ENCODE measurements at regions not wholly inside any gene's neighbourhood (a gene's known extent, or its start where the extent isn't known, plus 50 kb on each side); places are given as distances from the start of the nearest gene placed in this dataset.

DNA sequence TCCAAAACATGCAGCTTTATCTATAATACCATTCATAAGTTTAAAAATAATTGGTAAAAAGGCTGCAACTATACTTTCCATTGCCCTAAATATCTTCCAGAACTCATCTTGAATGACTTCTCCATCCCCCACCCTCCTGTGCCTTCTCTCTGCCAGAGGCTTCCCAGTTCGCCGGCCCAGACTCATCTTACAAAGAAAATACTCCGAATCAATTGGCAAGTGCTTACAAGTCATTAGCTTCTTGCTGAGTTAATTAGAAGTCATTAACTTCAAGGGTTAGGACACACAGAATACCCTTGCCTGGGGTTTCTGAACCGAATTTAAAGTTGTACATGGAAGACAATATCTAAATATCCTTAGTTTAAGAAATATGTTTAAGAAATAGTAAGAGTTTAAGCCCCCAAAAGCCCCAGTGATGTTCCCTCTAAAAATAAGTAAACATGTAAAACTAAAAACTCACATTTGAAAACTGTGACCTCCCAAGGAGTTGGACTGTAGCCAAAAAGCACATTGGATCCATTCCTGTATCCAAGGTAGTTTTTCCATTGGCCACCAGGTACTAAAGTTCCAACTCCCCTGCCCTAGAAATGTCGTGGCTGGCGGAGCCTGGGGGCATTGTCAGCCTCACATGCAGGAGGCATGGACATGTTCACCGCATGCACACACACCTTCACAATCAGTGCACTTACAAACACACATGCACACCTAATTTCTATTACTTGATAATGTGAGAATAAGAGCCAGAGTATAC lies 535.2 kb upstream of the FAT1 start:
- H3K4me3 ChIP-seq (ENCODE audit: low read length): no peak overlapping the region
- H3K36me3 ChIP-seq (ENCODE audit: insufficient read depth, low read depth, low read length): no peaks in the 10 kb centered on the region
- H3K27ac ChIP-seq (ENCODE audit: low read length): no peak overlapping the region
- no peak overlapping the region for H3K9ac ChIP-seq (ENCODE audit: low read depth, low read length)
- H3K9me3 ChIP-seq (ENCODE audit: insufficient read depth, low read depth, low read length): no peaks in the 10 kb centered on the region
- peaks cover 7% of the 10 kb centered on the region; the same call in 1 of the 2 replicates for H3K4me1 ChIP-seq (ENCODE audit: insufficient read depth, low read length)
- no peaks in the 10 kb centered on the region for H3K27me3 ChIP-seq (ENCODE audit: insufficient read depth, low read length)

GRCh38 chr4:187268940-187269339 lies 545.3 kb upstream of the FAT1 start:
- H3K27ac ChIP-seq (ENCODE audit: low read length): no peak overlapping the region
- H3K27me3 ChIP-seq (ENCODE audit: insufficient read depth, low read length): no peaks in the 10 kb centered on the region
- H3K9ac ChIP-seq (ENCODE audit: low read depth, low read length): no peak overlapping the region
- no peaks in the 10 kb centered on the region for H3K4me1 ChIP-seq (ENCODE audit: insufficient read depth, low read length)
- H3K36me3 ChIP-seq (ENCODE audit: insufficient read depth, low read depth, low read length): no peaks in the 10 kb centered on the region
- no peaks in the 10 kb centered on the region for H3K9me3 ChIP-seq (ENCODE audit: insufficient read depth, low read depth, low read length)
- no peak overlapping the region for H3K4me3 ChIP-seq (ENCODE audit: low read length)

DNA sequence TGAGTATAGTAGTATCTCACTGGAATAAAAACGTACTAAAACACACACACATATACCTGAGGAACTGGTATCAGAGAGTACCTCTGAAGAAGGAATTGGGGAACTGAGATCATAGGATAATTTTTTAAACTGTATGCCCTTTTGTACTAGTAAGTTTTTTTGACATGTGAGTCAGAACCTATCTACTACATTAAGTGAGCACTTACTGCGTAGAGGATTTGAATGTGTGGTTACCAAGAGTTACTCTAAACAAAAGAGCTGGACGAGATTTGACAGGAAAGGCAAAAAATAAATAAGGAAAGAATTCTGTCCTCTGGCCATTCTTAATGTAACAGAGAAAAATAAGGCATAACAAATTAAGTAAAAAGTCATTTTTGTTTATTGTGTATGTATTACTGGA lies 546.5 kb upstream of the FAT1 start:
- no peaks in the 10 kb centered on the region for H3K4me1 ChIP-seq (ENCODE audit: insufficient read depth, low read length)
- no peaks in the 10 kb centered on the region for H3K27me3 ChIP-seq (ENCODE audit: insufficient read depth, low read length)
- H3K36me3 ChIP-seq (ENCODE audit: insufficient read depth, low read depth, low read length): no peaks in the 10 kb centered on the region
- no peak overlapping the region for H3K27ac ChIP-seq (ENCODE audit: low read length)
- H3K4me3 ChIP-seq (ENCODE audit: low read length): no peak overlapping the region
- H3K9ac ChIP-seq (ENCODE audit: low read depth, low read length): no peak overlapping the region
- no peaks in the 10 kb centered on the region for H3K9me3 ChIP-seq (ENCODE audit: insufficient read depth, low read depth, low read length)

DNA sequence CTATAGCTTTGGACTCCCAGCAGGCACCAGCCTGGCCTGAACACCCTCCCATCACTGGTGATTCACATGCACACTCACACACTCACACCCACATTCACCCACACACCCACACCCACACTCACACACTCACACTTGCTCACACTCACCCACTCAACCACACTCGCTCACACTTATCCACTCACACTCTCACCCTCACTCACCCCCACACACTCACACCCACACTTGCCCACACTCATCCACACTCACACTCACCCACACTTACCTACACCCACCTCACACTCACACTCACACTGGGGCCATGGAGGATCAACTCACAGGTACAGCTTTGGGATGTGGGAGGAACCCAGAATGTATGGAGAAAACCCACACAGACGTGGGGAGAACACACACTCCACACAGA lies 548.2 kb upstream of the FAT1 start:
- Histone ChIP-seq H3K9ac (ENCODE audit: low read depth, low read length) (no peak overlapping the region), H3K36me3 (ENCODE audit: insufficient read depth, low read depth, low read length) (no peaks in the 10 kb centered on the region), H3K4me3 (ENCODE audit: low read length) (no peak overlapping the region), H3K27ac (ENCODE audit: low read length) (no peak overlapping the region), H3K4me1 (ENCODE audit: insufficient read depth, low read length) (no peaks in the 10 kb centered on the region), H3K9me3 (ENCODE audit: insufficient read depth, low read depth, low read length) (no peaks in the 10 kb centered on the region), H3K27me3 (ENCODE audit: insufficient read depth, low read length) (no peaks in the 10 kb centered on the region)

GRCh38 chr4:187274153-187274552 lies 550.5 kb upstream of the FAT1 start:
- Histone ChIP-seq H3K27ac (ENCODE audit: low read length) (no peak overlapping the region), H3K4me1 (ENCODE audit: insufficient read depth, low read length) (no peaks in the 10 kb centered on the region), H3K27me3 (ENCODE audit: insufficient read depth, low read length) (no peaks in the 10 kb centered on the region), H3K9ac (ENCODE audit: low read depth, low read length) (no peak overlapping the region), H3K9me3 (ENCODE audit: insufficient read depth, low read depth, low read length) (no peaks in the 10 kb centered on the region), H3K4me3 (ENCODE audit: low read length) (no peak overlapping the region), H3K36me3 (ENCODE audit: insufficient read depth, low read depth, low read length) (no peaks in the 10 kb centered on the region)

DNA sequence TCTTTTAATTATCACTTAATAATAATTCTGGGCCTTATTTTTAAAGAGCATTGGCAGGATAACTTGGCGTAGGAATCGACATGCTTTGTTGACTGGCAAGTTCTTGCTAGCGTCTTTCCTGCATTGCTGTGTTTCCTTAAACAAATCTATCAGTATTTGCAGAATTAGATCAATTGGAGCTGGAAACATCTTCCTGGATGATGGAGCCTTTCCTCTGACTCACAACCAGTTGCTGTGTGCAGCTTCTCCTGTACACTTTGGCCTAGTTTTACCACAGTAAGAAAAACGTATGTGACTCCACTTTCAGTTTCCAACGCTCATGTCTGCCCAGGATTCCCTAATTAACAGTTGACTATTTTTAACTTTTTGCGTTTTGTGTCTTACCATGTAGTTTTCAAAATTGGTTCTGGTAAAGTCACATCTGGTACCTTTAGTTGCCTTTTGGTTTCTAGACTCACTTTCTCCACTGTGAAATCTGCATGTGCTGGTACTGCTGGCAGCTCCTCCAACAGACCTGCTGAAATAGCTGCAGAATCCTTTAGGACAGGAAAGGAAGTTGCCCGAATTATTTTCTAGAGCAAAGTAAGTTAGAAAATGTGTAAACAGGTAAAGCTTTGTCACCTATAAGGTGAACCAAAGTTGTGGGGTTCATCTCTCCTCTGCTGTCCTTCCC lies 553.2 kb upstream of the FAT1 start:
- no peak overlapping the region for H3K27ac ChIP-seq (ENCODE audit: low read length)
- no peak overlapping the region for H3K4me3 ChIP-seq (ENCODE audit: low read length)
- no peaks in the 10 kb centered on the region for H3K9me3 ChIP-seq (ENCODE audit: insufficient read depth, low read depth, low read length)
- no peak overlapping the region for H3K9ac ChIP-seq (ENCODE audit: low read depth, low read length)
- H3K36me3 ChIP-seq (ENCODE audit: insufficient read depth, low read depth, low read length): no peaks in the 10 kb centered on the region
- H3K4me1 ChIP-seq (ENCODE audit: insufficient read depth, low read length): no peaks in the 10 kb centered on the region
- H3K27me3 ChIP-seq (ENCODE audit: insufficient read depth, low read length): no peaks in the 10 kb centered on the region

- no peak overlapping the region for H3K9ac ChIP-seq (ENCODE audit: low read depth, low read length)
- no peaks in the 10 kb centered on the region for H3K27me3 ChIP-seq (ENCODE audit: insufficient read depth, low read length)
- no peak overlapping the region for H3K27ac ChIP-seq (ENCODE audit: low read length)
- no peaks in the 10 kb centered on the region for H3K4me1 ChIP-seq (ENCODE audit: insufficient read depth, low read length)
- H3K9me3 ChIP-seq (ENCODE audit: insufficient read depth, low read depth, low read length): no peaks in the 10 kb centered on the region
- no peaks in the 10 kb centered on the region for H3K36me3 ChIP-seq (ENCODE audit: insufficient read depth, low read depth, low read length)
- no peak overlapping the region for H3K4me3 ChIP-seq (ENCODE audit: low read length)
Observed at GRCh38 chr4:187283201-187283955, 559.7 kb upstream of the FAT1 start.

GRCh38 chr4:187286525-187286924 lies 562.9 kb upstream of the FAT1 start:
- Histone ChIP-seq H3K9me3 (ENCODE audit: insufficient read depth, low read depth, low read length) (no peaks in the 10 kb centered on the region), H3K4me1 (ENCODE audit: insufficient read depth, low read length) (no peaks in the 10 kb centered on the region), H3K9ac (ENCODE audit: low read depth, low read length) (no peak overlapping the region), H3K4me3 (ENCODE audit: low read length) (no peak overlapping the region), H3K27ac (ENCODE audit: low read length) (no peak overlapping the region), H3K36me3 (ENCODE audit: insufficient read depth, low read depth, low read length) (no peaks in the 10 kb centered on the region), H3K27me3 (ENCODE audit: insufficient read depth, low read length) (no peaks in the 10 kb centered on the region)

GRCh38 chr4:187289371-187289770 lies 565.7 kb upstream of the FAT1 start:
- Histone ChIP-seq H3K9ac (ENCODE audit: low read depth, low read length) (no peak overlapping the region), H3K4me1 (ENCODE audit: insufficient read depth, low read length) (no peaks in the 10 kb centered on the region), H3K36me3 (ENCODE audit: insufficient read depth, low read depth, low read length) (no peaks in the 10 kb centered on the region), H3K27ac (ENCODE audit: low read length) (no peak overlapping the region), H3K27me3 (ENCODE audit: insufficient read depth, low read length) (no peaks in the 10 kb centered on the region), H3K9me3 (ENCODE audit: insufficient read depth, low read depth, low read length) (no peaks in the 10 kb centered on the region), H3K4me3 (ENCODE audit: low read length) (no peak overlapping the region)

DNA sequence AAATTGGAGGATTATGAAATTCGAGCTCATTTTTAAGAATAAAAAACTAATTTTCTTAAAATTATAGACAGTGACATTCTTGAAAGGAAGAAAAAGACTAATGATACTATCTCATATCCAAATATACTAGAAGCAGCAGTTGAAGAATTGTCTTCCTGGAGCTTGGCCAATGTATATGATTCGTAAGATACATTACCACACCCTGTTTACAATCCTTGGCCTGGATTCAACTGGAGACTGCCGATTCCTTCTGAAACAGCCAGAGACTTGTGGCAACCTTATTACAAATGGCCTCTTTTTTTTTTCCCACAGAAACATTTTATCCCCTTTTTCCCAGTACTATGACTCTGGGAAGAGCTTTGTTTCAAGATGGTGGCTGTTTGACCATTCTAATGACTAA lies 571.2 kb upstream of the FAT1 start:
- no peaks in the 10 kb centered on the region for H3K4me1 ChIP-seq (ENCODE audit: insufficient read depth, low read length)
- no peaks in the 10 kb centered on the region for H3K27me3 ChIP-seq (ENCODE audit: insufficient read depth, low read length)
- H3K9ac ChIP-seq (ENCODE audit: low read depth, low read length): no peak overlapping the region
- no peak overlapping the region for H3K4me3 ChIP-seq (ENCODE audit: low read length)
- H3K9me3 ChIP-seq (ENCODE audit: insufficient read depth, low read depth, low read length): peaks cover 12% of the 10 kb centered on the region; the same call in 1 of the 2 replicates
- no peak overlapping the region for H3K27ac ChIP-seq (ENCODE audit: low read length)
- H3K36me3 ChIP-seq (ENCODE audit: insufficient read depth, low read depth, low read length): no peaks in the 10 kb centered on the region

- H3K4me3 ChIP-seq (ENCODE audit: low read length): no peak overlapping the region
- H3K9me3 ChIP-seq (ENCODE audit: insufficient read depth, low read depth, low read length): no peaks in the 10 kb centered on the region; the same call in 1 of the 2 replicates
- no peaks in the 10 kb centered on the region for H3K27me3 ChIP-seq (ENCODE audit: insufficient read depth, low read length)
- no peaks in the 10 kb centered on the region for H3K36me3 ChIP-seq (ENCODE audit: insufficient read depth, low read depth, low read length)
- H3K27ac ChIP-seq (ENCODE audit: low read length): no peak overlapping the region
- no peak overlapping the region for H3K9ac ChIP-seq (ENCODE audit: low read depth, low read length)
- no peaks in the 10 kb centered on the region for H3K4me1 ChIP-seq (ENCODE audit: insufficient read depth, low read length)
Observed at GRCh38 chr4:187301923-187302322, 578.3 kb upstream of the FAT1 start.

Measured in iPS-20b (cell line).